Testis (tissue), 2 donors: ENCODE measurements at regions not wholly inside any gene's neighbourhood (a gene's known extent, or its start where the extent isn't known, plus 50 kb on each side); places are given as distances from the start of the nearest gene placed in this dataset.

Experiments
- CTCF ChIP-seq, 3 experiments: fragments of 450-650 bp in 2 of 3; fragments of 200-600 bp in 1 of 3; sonication (generic) in 1 of 3; IDR thresholded peaks; one replicate each; pipeline ENCODE4 v1.5.1; 2016 to 2019; ENCODE audit warnings: antibody characterized with exemption in 3 of 3, mild to moderate bottlenecking in 2 of 3, moderate library complexity in 1 of 3
- POLR2A ChIP-seq: fragments of 450-650 bp; IDR thresholded peaks from one replicate; pipeline ENCODE4 v1.6.1; 2017; ENCODE audit warnings: antibody characterized with exemption, mild to moderate bottlenecking, moderate library complexity

DNA sequence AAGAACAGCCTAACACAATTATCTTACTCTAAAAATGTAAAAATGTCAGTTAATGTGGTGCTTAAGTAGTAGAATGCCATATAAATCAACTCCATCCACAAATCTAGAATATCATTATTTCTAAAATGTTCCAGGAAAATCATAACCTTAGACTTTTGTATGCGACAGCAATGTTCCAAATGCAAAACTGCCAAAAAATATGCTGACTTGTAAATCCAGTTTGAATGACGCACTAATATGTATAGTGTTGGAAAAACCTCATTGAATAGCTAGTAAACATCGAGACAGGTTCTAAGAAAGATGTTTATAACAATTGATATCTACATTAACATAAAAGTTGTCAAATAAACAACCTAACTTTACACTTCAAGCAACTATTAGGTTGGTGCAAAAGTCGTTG lies 469.1 kb upstream of the PRICKLE1 start:
- no peak for TF ChIP-seq CTCF (IDR thresholded peaks at IDR 0.05)
- TF ChIP-seq POLR2A: no peak
